ENCODE measurements at regions not wholly inside any gene's neighbourhood (a gene's known extent, or its start where the extent isn't known, plus 50 kb on each side); places are given as distances from the start of the nearest gene placed in this dataset.

DNA sequence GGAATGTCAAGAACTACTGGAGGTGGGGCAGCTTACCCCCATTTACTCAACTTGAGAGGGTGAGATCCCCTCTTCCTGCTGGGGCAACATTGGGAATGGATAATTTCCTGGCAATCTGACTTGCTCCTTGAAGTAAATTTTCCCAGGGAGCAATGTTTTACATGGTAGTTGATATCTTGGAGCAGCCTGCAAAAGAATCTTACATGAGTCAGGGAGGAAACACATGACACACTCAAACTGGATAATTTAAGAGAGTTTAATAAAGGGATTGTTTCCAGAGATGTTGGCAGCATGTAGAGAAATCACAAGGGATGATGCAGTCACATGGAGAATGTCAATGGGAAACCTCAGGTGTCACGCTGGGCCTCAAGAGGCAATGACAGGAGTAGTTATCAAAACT is 212.5 kb downstream of the GAS1 start:
- TF ChIP-seq POLR2AphosphoS5 (IDR thresholded peaks at IDR 0.05; ENCODE audit: low read depth, low read length) = peak; percentile 44; the same call in 1 of the 2 replicates
- TF ChIP-seq CHD2 (IDR thresholded peaks at IDR 0.05; ENCODE audit: low read length, partially characterized antibody) = no peak
- peak; percentile 39; the same call in 1 of the 2 replicates for TF ChIP-seq FOXM1 (IDR thresholded peaks at IDR 0.05; ENCODE audit: low read depth)
- peak; percentile 17; the same call in 1 of the 2 replicates for TF ChIP-seq SIN3A (IDR thresholded peaks at IDR 0.05; ENCODE audit: borderline replicate concordance, low read depth, low read length)
- peak; percentile 44 to 94 for TF ChIP-seq EP300 (IDR thresholded peaks at IDR 0.05; ENCODE audit: borderline replicate concordance in 1 of 2, low read depth in 1 of 2, low read length in 1 of 2)
- TF ChIP-seq, protein P1, sequence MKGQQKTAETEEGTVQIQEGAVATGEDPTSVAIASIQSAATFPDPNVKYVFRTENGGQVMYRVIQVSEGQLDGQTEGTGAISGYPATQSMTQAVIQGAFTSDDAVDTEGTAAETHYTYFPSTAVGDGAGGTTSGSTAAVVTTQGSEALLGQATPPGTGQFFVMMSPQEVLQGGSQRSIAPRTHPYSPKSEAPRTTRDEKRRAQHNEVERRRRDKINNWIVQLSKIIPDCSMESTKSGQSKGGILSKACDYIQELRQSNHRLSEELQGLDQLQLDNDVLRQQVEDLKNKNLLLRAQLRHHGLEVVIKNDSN (IDR thresholded peaks at IDR 0.05; ENCODE audit: borderline replicate concordance, low read depth) = peak; percentile 54; the same call in 1 of the 2 replicates
- TF ChIP-seq JUND (IDR thresholded peaks at IDR 0.05) = peak; percentile 85
- no peak for TF ChIP-seq RFX5 (IDR thresholded peaks at IDR 0.05; ENCODE audit: low read length)

All from SK-N-SH (cell line).